ENCODE measurements at regions not wholly inside any gene's neighbourhood (a gene's known extent, or its start where the extent isn't known, plus 50 kb on each side); places are given as distances from the start of the nearest gene placed in this dataset.

GRCh38 chr18:78650926-78651325 is 328.7 kb upstream of the SALL3 start:
- no peaks in the 10 kb centered on the region for H3K79me2 ChIP-seq (ENCODE audit: insufficient read depth, low read length)
- no peak overlapping the region for H3K4me2 ChIP-seq (replicated peaks; ENCODE audit: extremely low read depth, low read length, poor library complexity, severe bottlenecking)
- H3K36me3 ChIP-seq (replicated peaks in 1 of 2; ENCODE audit: control insufficient read depth in 1 of 2, insufficient read depth in 2 of 2, low read length in 2 of 2): no peaks in the 10 kb centered on the region
- peaks cover 0 to 12% (median 7%) of the 10 kb centered on the region in 3 donors for H3K27me3 Mint-ChIP-seq (ENCODE audit: low read depth in 3 of 3)
- TF ChIP-seq CTCF (IDR thresholded peaks at IDR 0.05): no peak
- WGBS (ENCODE audit: insufficient coverage): 95% methylated on average over 10 of the region's 13 CpGs
- no peak overlapping the region for H3K9ac ChIP-seq (ENCODE audit: insufficient read depth, low read length, poor library complexity, severe bottlenecking)
- peaks cover 28 to 77% (median 47%) of the 10 kb centered on the region in 7 donors for H3K9me3 Mint-ChIP-seq
- peak overlapping the region in 1 of 7 donors; percentile 21 for H3K27ac Mint-ChIP-seq
- H3K4me1 Mint-ChIP-seq: no peaks in the 10 kb centered on the region
- H3K9me3 ChIP-seq (replicated peaks in 1 of 2; ENCODE audit: control insufficient read depth in 1 of 2, insufficient read depth in 1 of 2, low read length in 2 of 2): peaks cover 45 to 59% of the 10 kb centered on the region in 2 donors
- no peaks in the 10 kb centered on the region for H3K4me1 ChIP-seq (ENCODE audit: control insufficient read depth in 1 of 2, insufficient read depth in 2 of 2, low read length in 2 of 2)
- H2AFZ ChIP-seq (ENCODE audit: insufficient read depth, low read depth, low read length, poor library complexity, severe bottlenecking): no peak overlapping the region
- no peaks in the 10 kb centered on the region for H4K20me1 ChIP-seq (ENCODE audit: insufficient read depth, low read length)
- H3K27me3 ChIP-seq (ENCODE audit: control insufficient read depth in 2 of 2, insufficient read depth in 2 of 2, low read length in 2 of 2): no peaks in the 10 kb centered on the region
- H3K36me3 Mint-ChIP-seq: no peaks in the 10 kb centered on the region
- no peak overlapping the region for H3K4me3 ChIP-seq (replicated peaks in 1 of 3; ENCODE audit: low read depth in 2 of 3, low read length in 3 of 3)
- intact Hi-C loops (cut with micrococcal nuclease): loop anchor here in 1 of 2 donors (10.0 kb wide), 1 partner anchor 594 kb away; no protein-coding TSS in a partner anchor
- no peak for DNase-seq
- H3K4me3 Mint-ChIP-seq: no peak overlapping the region
- no peak overlapping the region for H3K27ac ChIP-seq (ENCODE audit: low read depth in 1 of 2, low read length in 2 of 2)

- Histone ChIP-seq H3K27me3 (ENCODE audit: control insufficient read depth in 2 of 2, insufficient read depth in 2 of 2, low read length in 2 of 2) (no peaks in the 10 kb centered on the region), H3K79me2 (ENCODE audit: insufficient read depth, low read length) (no peaks in the 10 kb centered on the region), H2AFZ (ENCODE audit: insufficient read depth, low read depth, low read length, poor library complexity, severe bottlenecking) (no peak overlapping the region), H3K27ac (ENCODE audit: low read depth in 1 of 2, low read length in 2 of 2) (no peak overlapping the region), H3K4me2 (replicated peaks; ENCODE audit: extremely low read depth, low read length, poor library complexity, severe bottlenecking) (no peak overlapping the region), H3K4me1 (ENCODE audit: control insufficient read depth in 1 of 2, insufficient read depth in 2 of 2, low read length in 2 of 2) (no peaks in the 10 kb centered on the region), H3K9ac (ENCODE audit: insufficient read depth, low read length, poor library complexity, severe bottlenecking) (no peak overlapping the region), H3K36me3 (replicated peaks in 1 of 2; ENCODE audit: control insufficient read depth in 1 of 2, insufficient read depth in 2 of 2, low read length in 2 of 2) (no peaks in the 10 kb centered on the region), H3K4me3 (replicated peaks in 1 of 3; ENCODE audit: low read depth in 2 of 3, low read length in 3 of 3) (no peak overlapping the region), H4K20me1 (ENCODE audit: insufficient read depth, low read length) (no peaks in the 10 kb centered on the region), H3K9me3 (replicated peaks in 1 of 2; ENCODE audit: control insufficient read depth in 1 of 2, insufficient read depth in 1 of 2, low read length in 2 of 2) (peaks cover 50 to 68% of the 10 kb centered on the region in 2 donors)
- DNase-seq: no peak
- Mint-ChIP-seq H3K27ac (peak overlapping the region in 1 of 7 donors; percentile 73), H3K4me1 (no peaks in the 10 kb centered on the region), H3K27me3 (ENCODE audit: low read depth in 3 of 3) (peaks cover 0 to 9% (median 5%) of the 10 kb centered on the region in 3 donors), H3K36me3 (no peaks in the 10 kb centered on the region), H3K4me3 (no peak overlapping the region), H3K9me3 (peaks cover 28 to 79% (median 53%) of the 10 kb centered on the region in 7 donors)
- no peak for TF ChIP-seq CTCF (IDR thresholded peaks at IDR 0.05)
- 92% methylated on average over 9 of the region's 11 CpGs for WGBS (ENCODE audit: insufficient coverage)
- intact Hi-C loops (cut with micrococcal nuclease): loop anchor here in 1 of 2 donors (10.0 kb wide), 1 partner anchor 593 kb away; no protein-coding TSS in a partner anchor
These were observed 327.5 kb upstream of the SALL3 start for GRCh38 chr18:78652001-78652545.
